WTC11 (cell line): ENCODE measurements at regions not wholly inside any gene's neighbourhood (a gene's known extent, or its start where the extent isn't known, plus 50 kb on each side); places are given as distances from the start of the nearest gene placed in this dataset.

Source experiments
- ATAC-seq: fragments of 200-7000 bp; cut with Tn5 transposase; 2 replicates; pipeline ENCODE4 v1.10.0; 2021; ENCODE audit warnings: mild to moderate bottlenecking, moderate library complexity
- CTCF ChIA-PET: fragments of 300-600 bp; sonication (Branson Sonifier 250); formaldehyde crosslinking; loops from one replicate; lab custom pipeline; 2021; ENCODE audit warnings: antibody characterized with exemption; lab: Charles Lee
- POLR2A ChIA-PET: fragments of 350-600 bp; sonication (Branson Sonifier 250); formaldehyde crosslinking; loops from one replicate; lab custom pipeline; 2021; ENCODE audit warnings: antibody characterized with exemption; lab: Charles Lee
- DNase-seq: peaks from one replicate; pipeline ENCODE4 v3.0.0; 2021; ENCODE audit warnings: low spot score
- H3K27ac Mint-ChIP-seq: 2 replicates; pipeline ENCODE4 v1.8.0; 2021; ENCODE audit warnings: mixed read lengths
- H3K27me3 Mint-ChIP-seq: 2 replicates; pipeline ENCODE4 v1.8.0; 2021; ENCODE audit warnings: low read depth, mild to moderate bottlenecking, moderate library complexity, mixed read lengths
- H3K36me3 Mint-ChIP-seq: 2 replicates; pipeline ENCODE4 v1.8.0; 2021; ENCODE audit warnings: mixed read lengths
- H3K4me1 Mint-ChIP-seq: 2 replicates; pipeline ENCODE4 v1.8.0; 2022; ENCODE audit warnings: mixed read lengths
- H3K4me3 Mint-ChIP-seq: 2 replicates; pipeline ENCODE4 v1.8.0; 2021; ENCODE audit warnings: mild to moderate bottlenecking, moderate library complexity, mixed read lengths
- H3K9me3 Mint-ChIP-seq: 2 replicates; pipeline ENCODE4 v1.8.0; 2021; ENCODE audit warnings: mixed read lengths
- ATF1 ChIP-seq: sonication (generic); formaldehyde crosslinking; IDR thresholded peaks from 2 replicates; pipeline ENCODE4 v1.8.1; 2023; ENCODE audit warnings: mild to moderate bottlenecking, moderate library complexity, missing genetic modification reagents
- CDX4 ChIP-seq: fragments of 250-450 bp; sonication (Bioruptor Pico); IDR thresholded peaks from 2 replicates; pipeline ENCODE4 v1.9.0; 2021; ENCODE audit warnings: moderate library complexity, mild to moderate bottlenecking, inconsistent platforms, borderline replicate concordance
- E2F4 ChIP-seq: sonication (generic); formaldehyde crosslinking; IDR thresholded peaks from 2 replicates; pipeline ENCODE4 v1.8.1; 2022; ENCODE audit warnings: low read depth, mild to moderate bottlenecking, moderate library complexity, missing genetic modification reagents, borderline replicate concordance
- E2F5 ChIP-seq: sonication (generic); formaldehyde crosslinking; IDR thresholded peaks from 2 replicates; pipeline ENCODE4 v1.8.1; 2022; ENCODE audit warnings: mild to moderate bottlenecking, moderate library complexity, missing genetic modification reagents
- FOXJ3 ChIP-seq: sonication (generic); formaldehyde crosslinking; IDR thresholded peaks from 2 replicates; pipeline ENCODE4 v1.9.0; 2021; ENCODE audit warnings: missing genetic modification reagents, mild to moderate bottlenecking, borderline replicate concordance
- FOXK1 ChIP-seq: sonication (generic); formaldehyde crosslinking; IDR thresholded peaks from 2 replicates; pipeline ENCODE4 v1.8.0; 2022; ENCODE audit warnings: mild to moderate bottlenecking, moderate library complexity, missing genetic modification reagents
- FOXP1 ChIP-seq: sonication (generic); formaldehyde crosslinking; IDR thresholded peaks from 2 replicates; pipeline ENCODE4 v1.8.0; 2022; ENCODE audit warnings: missing genetic modification reagents, mild to moderate bottlenecking, moderate library complexity, borderline replicate concordance
- IRF2 ChIP-seq: sonication (generic); formaldehyde crosslinking; IDR thresholded peaks from 2 replicates; pipeline ENCODE4 v1.8.0; 2022; ENCODE audit warnings: low read depth, missing genetic modification reagents, borderline replicate concordance
- JUN ChIP-seq: sonication (generic); formaldehyde crosslinking; IDR thresholded peaks from 2 replicates; pipeline ENCODE4 v1.8.0; 2023; ENCODE audit warnings: mild to moderate bottlenecking, missing genetic modification reagents
- MYBL2 ChIP-seq: sonication (generic); formaldehyde crosslinking; IDR thresholded peaks from 2 replicates; pipeline ENCODE4 v1.8.1; 2023; ENCODE audit warnings: mild to moderate bottlenecking, moderate library complexity, missing genetic modification reagents
- NFE2L1 ChIP-seq: sonication (generic); formaldehyde crosslinking; IDR thresholded peaks from 2 replicates; pipeline ENCODE4 v1.8.1; 2023; ENCODE audit warnings: missing genetic modification reagents
- ZNF121 ChIP-seq: sonication (generic); formaldehyde crosslinking; IDR thresholded peaks from 2 replicates; pipeline ENCODE4 v1.8.0; 2023; ENCODE audit warnings: missing genetic modification reagents
- TF ChIP-seq, protein P1 (sequence below): fragments of 200-600 bp; IDR thresholded peaks from 2 replicates; pipeline ENCODE4 v1.8.0; 2022; ENCODE audit warnings: antibody characterized with exemption
- TF ChIP-seq, protein P2 (sequence below): fragments of 250-450 bp; sonication (Bioruptor Pico); IDR thresholded peaks from 2 replicates; pipeline ENCODE4 v1.9.0; 2021; ENCODE audit warnings: mild to moderate bottlenecking, borderline replicate concordance
- TF ChIP-seq, protein P3 (sequence below): sonication (generic); formaldehyde crosslinking; IDR thresholded peaks from 2 replicates; pipeline ENCODE4 v1.8.1; 2023; ENCODE audit warnings: mild to moderate bottlenecking, missing genetic modification reagents

DNA sequence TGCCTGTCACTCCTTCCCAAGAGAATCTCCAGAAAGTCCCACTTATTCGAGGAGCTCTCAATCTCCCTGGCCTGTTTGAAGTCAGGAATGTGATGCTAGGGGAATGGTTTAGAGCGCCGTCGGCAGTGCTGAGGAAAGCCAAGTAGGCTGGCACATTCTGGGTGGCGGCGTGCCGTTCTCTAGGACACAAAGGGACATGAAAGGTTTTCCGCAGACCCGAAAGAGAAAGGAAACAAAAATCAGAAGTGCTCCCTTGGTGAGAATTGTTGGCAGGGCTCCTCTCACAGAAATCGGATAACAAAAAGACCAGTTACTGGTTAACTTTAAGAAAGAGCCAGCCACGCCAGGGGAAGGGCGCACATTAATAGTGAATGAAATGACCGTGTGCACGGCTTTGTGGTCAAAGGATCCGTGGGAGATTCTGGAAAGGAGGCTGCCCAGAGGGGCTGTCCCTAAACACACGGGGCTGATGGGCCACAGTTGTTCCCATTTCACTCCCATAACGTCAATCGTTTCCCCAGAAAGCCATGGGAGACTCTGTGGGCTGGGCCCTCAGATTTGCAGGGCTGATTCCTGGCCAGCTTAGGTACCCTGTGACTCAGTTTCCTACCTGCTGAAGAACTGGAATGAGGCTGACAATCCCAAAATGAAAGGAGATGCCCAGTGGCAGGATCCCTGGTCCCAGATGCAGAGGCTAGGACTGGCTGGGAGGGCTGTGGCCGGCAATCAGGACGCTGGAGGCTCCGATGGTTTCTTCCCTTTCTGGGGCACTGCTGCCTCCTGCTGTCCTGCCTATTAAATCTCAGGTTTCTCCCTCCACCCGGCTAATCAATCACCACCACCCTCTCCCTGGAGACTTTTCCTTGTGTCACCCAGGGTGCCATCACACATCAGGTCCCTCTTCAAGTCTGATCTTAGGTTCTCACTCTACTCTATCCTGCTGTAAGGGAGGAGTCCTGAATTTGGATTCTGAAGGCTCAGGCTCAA, 82.3 kb downstream of the RCN1 start:
- H3K4me1 Mint-ChIP-seq = peaks cover 15% of the 10 kb centered on the region
- peak; percentile 77 for DNase-seq
- H3K4me3 Mint-ChIP-seq = no peak overlapping the region
- TF ChIP-seq JUN (CRISPR knock-in tag) = no peak
- TF ChIP-seq, protein P1, sequence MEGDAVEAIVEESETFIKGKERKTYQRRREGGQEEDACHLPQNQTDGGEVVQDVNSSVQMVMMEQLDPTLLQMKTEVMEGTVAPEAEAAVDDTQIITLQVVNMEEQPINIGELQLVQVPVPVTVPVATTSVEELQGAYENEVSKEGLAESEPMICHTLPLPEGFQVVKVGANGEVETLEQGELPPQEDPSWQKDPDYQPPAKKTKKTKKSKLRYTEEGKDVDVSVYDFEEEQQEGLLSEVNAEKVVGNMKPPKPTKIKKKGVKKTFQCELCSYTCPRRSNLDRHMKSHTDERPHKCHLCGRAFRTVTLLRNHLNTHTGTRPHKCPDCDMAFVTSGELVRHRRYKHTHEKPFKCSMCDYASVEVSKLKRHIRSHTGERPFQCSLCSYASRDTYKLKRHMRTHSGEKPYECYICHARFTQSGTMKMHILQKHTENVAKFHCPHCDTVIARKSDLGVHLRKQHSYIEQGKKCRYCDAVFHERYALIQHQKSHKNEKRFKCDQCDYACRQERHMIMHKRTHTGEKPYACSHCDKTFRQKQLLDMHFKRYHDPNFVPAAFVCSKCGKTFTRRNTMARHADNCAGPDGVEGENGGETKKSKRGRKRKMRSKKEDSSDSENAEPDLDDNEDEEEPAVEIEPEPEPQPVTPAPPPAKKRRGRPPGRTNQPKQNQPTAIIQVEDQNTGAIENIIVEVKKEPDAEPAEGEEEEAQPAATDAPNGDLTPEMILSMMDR = peak; percentile 20; the same call in 1 of the 2 replicates
- H3K27ac Mint-ChIP-seq = no peak overlapping the region
- POLR2A ChIA-PET = no interaction called here
- peak; percentile 93 for ATAC-seq
- H3K9me3 Mint-ChIP-seq = peaks cover 3% of the 10 kb centered on the region; the same call in 1 of the 2 replicates
- no peaks in the 10 kb centered on the region for H3K36me3 Mint-ChIP-seq
- no peaks in the 10 kb centered on the region for H3K27me3 Mint-ChIP-seq
- CTCF ChIA-PET = interaction anchor here (0.7 to 0.9 kb wide), 2 partner anchors 91 to 121 kb away, joined by 3 read pairs; no protein-coding TSS in a partner anchor

DNA sequence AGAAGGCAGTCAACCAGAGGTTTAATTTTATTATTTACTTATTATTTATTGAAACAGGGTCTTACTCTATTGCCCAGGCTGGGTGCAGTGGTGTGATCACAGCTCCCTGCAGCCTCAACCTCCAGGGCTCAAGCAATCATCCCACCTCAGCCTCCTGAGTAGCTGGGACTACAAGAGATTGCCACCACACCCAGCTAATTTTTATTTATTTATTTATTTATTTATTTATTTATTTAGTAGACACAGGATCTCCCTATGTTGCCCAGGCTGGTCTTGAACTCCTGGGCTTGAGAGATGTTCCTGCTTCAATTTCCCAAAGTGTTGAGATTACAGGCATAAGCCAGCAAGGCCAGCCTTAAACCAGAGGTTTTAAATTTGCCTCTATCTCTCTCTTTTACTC, 83.1 kb downstream of the RCN1 start:
- Mint-ChIP-seq H3K27me3 (no peaks in the 10 kb centered on the region), H3K4me1 (peaks cover 15% of the 10 kb centered on the region), H3K27ac (no peak overlapping the region), H3K9me3 (peaks cover 3% of the 10 kb centered on the region; the same call in 1 of the 2 replicates), H3K4me3 (no peak overlapping the region), H3K36me3 (no peaks in the 10 kb centered on the region)
- TF ChIP-seq, protein P2, sequence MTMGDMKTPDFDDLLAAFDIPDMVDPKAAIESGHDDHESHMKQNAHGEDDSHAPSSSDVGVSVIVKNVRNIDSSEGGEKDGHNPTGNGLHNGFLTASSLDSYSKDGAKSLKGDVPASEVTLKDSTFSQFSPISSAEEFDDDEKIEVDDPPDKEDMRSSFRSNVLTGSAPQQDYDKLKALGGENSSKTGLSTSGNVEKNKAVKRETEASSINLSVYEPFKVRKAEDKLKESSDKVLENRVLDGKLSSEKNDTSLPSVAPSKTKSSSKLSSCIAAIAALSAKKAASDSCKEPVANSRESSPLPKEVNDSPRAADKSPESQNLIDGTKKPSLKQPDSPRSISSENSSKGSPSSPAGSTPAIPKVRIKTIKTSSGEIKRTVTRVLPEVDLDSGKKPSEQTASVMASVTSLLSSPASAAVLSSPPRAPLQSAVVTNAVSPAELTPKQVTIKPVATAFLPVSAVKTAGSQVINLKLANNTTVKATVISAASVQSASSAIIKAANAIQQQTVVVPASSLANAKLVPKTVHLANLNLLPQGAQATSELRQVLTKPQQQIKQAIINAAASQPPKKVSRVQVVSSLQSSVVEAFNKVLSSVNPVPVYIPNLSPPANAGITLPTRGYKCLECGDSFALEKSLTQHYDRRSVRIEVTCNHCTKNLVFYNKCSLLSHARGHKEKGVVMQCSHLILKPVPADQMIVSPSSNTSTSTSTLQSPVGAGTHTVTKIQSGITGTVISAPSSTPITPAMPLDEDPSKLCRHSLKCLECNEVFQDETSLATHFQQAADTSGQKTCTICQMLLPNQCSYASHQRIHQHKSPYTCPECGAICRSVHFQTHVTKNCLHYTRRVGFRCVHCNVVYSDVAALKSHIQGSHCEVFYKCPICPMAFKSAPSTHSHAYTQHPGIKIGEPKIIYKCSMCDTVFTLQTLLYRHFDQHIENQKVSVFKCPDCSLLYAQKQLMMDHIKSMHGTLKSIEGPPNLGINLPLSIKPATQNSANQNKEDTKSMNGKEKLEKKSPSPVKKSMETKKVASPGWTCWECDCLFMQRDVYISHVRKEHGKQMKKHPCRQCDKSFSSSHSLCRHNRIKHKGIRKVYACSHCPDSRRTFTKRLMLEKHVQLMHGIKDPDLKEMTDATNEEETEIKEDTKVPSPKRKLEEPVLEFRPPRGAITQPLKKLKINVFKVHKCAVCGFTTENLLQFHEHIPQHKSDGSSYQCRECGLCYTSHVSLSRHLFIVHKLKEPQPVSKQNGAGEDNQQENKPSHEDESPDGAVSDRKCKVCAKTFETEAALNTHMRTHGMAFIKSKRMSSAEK (CRISPR knock-in tag) = no peak
- no peak for TF ChIP-seq FOXK1 (CRISPR knock-in tag)
- TF ChIP-seq FOXJ3 (CRISPR knock-in tag) = no peak
- TF ChIP-seq E2F5 = no peak
- no peak for TF ChIP-seq ATF1 (CRISPR knock-in tag)
- TF ChIP-seq CDX4 (CRISPR knock-in tag) = no peak
- TF ChIP-seq NFE2L1 (CRISPR knock-in tag) = no peak
- TF ChIP-seq, protein P3, sequence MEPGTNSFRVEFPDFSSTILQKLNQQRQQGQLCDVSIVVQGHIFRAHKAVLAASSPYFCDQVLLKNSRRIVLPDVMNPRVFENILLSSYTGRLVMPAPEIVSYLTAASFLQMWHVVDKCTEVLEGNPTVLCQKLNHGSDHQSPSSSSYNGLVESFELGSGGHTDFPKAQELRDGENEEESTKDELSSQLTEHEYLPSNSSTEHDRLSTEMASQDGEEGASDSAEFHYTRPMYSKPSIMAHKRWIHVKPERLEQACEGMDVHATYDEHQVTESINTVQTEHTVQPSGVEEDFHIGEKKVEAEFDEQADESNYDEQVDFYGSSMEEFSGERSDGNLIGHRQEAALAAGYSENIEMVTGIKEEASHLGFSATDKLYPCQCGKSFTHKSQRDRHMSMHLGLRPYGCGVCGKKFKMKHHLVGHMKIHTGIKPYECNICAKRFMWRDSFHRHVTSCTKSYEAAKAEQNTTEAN (CRISPR knock-in tag) = no peak
- TF ChIP-seq E2F4 (CRISPR knock-in tag) = no peak
- TF ChIP-seq IRF2 (CRISPR knock-in tag) = no peak
- TF ChIP-seq MYBL2 (CRISPR knock-in tag) = no peak
- TF ChIP-seq FOXP1 (CRISPR knock-in tag) = no peak
- TF ChIP-seq ZNF121 (CRISPR knock-in tag) = no peak
- DNase-seq = no peak
- POLR2A ChIA-PET = no interaction called here
- CTCF ChIA-PET = no interaction called here
- ATAC-seq = no peak
